HG02943 (cell line): ENCODE measurements at regions not wholly inside any gene's neighbourhood (a gene's known extent, or its start where the extent isn't known, plus 50 kb on each side); places are given as distances from the start of the nearest gene placed in this dataset.

Experiments used
- ATAC-seq: cut with Tn5 transposase; IDR thresholded peaks from one replicate; pipeline ENCODE4 v1.9.1; 2021; ENCODE audit warnings: mild to moderate bottlenecking, low read depth, moderate library complexity; ENCODE audit not compliant: unreplicated experiment

GRCh38 chr13:70714993-70715392 is 606.7 kb upstream of the KLHL1 start:
- no peak for ATAC-seq

- no peak for ATAC-seq
Measured at GRCh38 chr13:70708775-70709174, 600.5 kb upstream of the KLHL1 start.

GRCh38 chr13:70703755-70704154 is 595.5 kb upstream of the KLHL1 start:
- ATAC-seq, result no peak

- ATAC-seq, result no peak
Measured at GRCh38 chr13:70694996-70695715, 586.9 kb upstream of the KLHL1 start.

- no peak for ATAC-seq
Measured at GRCh38 chr13:70668983-70669382, 560.7 kb upstream of the KLHL1 start.

- ATAC-seq, result no peak
Measured at GRCh38 chr13:70668293-70668692, 560.0 kb upstream of the KLHL1 start.

- no peak for ATAC-seq
Measured at GRCh38 chr13:70666883-70667556, 558.8 kb upstream of the KLHL1 start.

- no peak for ATAC-seq
Measured at GRCh38 chr13:70662231-70662940, 554.1 kb upstream of the KLHL1 start.

GRCh38 chr13:70644052-70644451 is 535.8 kb upstream of the KLHL1 start:
- no peak for ATAC-seq

- no peak for ATAC-seq
Measured at GRCh38 chr13:70634893-70635292, 526.6 kb upstream of the KLHL1 start.

- ATAC-seq, result no peak
Measured at GRCh38 chr13:70630247-70630646, 522.0 kb upstream of the KLHL1 start.

GRCh38 chr13:70623239-70623638 is 515.0 kb upstream of the KLHL1 start:
- no peak for ATAC-seq

GRCh38 chr13:70622796-70623195 is 514.5 kb upstream of the KLHL1 start:
- ATAC-seq, result no peak

- ATAC-seq, result no peak
Measured at GRCh38 chr13:70619936-70620335, 511.7 kb upstream of the KLHL1 start.

GRCh38 chr13:70616847-70617246 is 508.6 kb upstream of the KLHL1 start:
- ATAC-seq, result no peak

- no peak for ATAC-seq
Measured at GRCh38 chr13:70613295-70613694, 505.0 kb upstream of the KLHL1 start.

- no peak for ATAC-seq
Measured at GRCh38 chr13:70612881-70613280, 504.6 kb upstream of the KLHL1 start.

- ATAC-seq, result no peak
Measured at GRCh38 chr13:70604448-70604847, 496.2 kb upstream of the KLHL1 start.

- no peak for ATAC-seq
Measured at GRCh38 chr13:70593716-70594115, 485.5 kb upstream of the KLHL1 start.

- ATAC-seq, result no peak
Measured at GRCh38 chr13:70585109-70585508, 476.9 kb upstream of the KLHL1 start.

- ATAC-seq, result no peak
Measured at GRCh38 chr13:70580825-70581224, 472.6 kb upstream of the KLHL1 start.

GRCh38 chr13:70579941-70580340 is 471.7 kb upstream of the KLHL1 start:
- no peak for ATAC-seq
